ENCODE measurements at regions not wholly inside any gene's neighbourhood (a gene's known extent, or its start where the extent isn't known, plus 50 kb on each side); places are given as distances from the start of the nearest gene placed in this dataset.
"Not testable (repeated sequence)": the region's sequence is repeated elsewhere in the genome, so short reads cannot be mapped to it uniquely, and the experiment has no call there.

GRCh38 chr3:11712646-11713045, 68.9 kb upstream of the VGLL4 start:
- no peak overlapping the region for H3K4me2 ChIP-seq (ENCODE audit: low read depth, low read length)
- no peaks in the 10 kb centered on the region for H4K20me1 ChIP-seq (ENCODE audit: insufficient read depth, low read length)
- peaks cover 88% of the 10 kb centered on the region for H3K79me2 ChIP-seq (ENCODE audit: low read length)
- no peak for TF ChIP-seq EZH2 (optimal IDR thresholded peaks at IDR 0.05; ENCODE audit: low read depth, low read length)
- no peaks in the 10 kb centered on the region for H3K27me3 ChIP-seq (replicated peaks; ENCODE audit: insufficient read depth, low read length)
- H3K27ac ChIP-seq (ENCODE audit: low read length): no peak overlapping the region
- no peaks in the 10 kb centered on the region for H3K4me1 ChIP-seq (ENCODE audit: low read length)
- no peaks in the 10 kb centered on the region for H3K9me2 ChIP-seq (replicated peaks; ENCODE audit: insufficient read depth, low read length)
- H3K9ac ChIP-seq (ENCODE audit: low read length): no peak overlapping the region
- H3K9me3 ChIP-seq (replicated peaks; ENCODE audit: insufficient read depth, low read length): no peaks in the 10 kb centered on the region
- H2AFZ ChIP-seq (ENCODE audit: low read length): no peak overlapping the region
- peaks cover 3% of the 10 kb centered on the region; the same call in 1 of the 2 replicates for H3K36me3 ChIP-seq (replicated peaks; ENCODE audit: insufficient read depth, low read length)
- no peaks in the 10 kb centered on the region for H3F3A ChIP-seq (ENCODE audit: insufficient read depth, low read length)
- no peak overlapping the region for H3K4me3 ChIP-seq (ENCODE audit: low read length)
- DNase-seq: no peak

- H3K9me3 ChIP-seq (replicated peaks; ENCODE audit: insufficient read depth, low read length): no peaks in the 10 kb centered on the region
- H3K4me2 ChIP-seq (ENCODE audit: low read depth, low read length): no peak overlapping the region
- no peaks in the 10 kb centered on the region for H3K4me1 ChIP-seq (ENCODE audit: low read length)
- TF ChIP-seq EZH2 (optimal IDR thresholded peaks at IDR 0.05; ENCODE audit: low read depth, low read length): no peak
- no peak for DNase-seq
- peaks cover 86% of the 10 kb centered on the region for H3K79me2 ChIP-seq (ENCODE audit: low read length)
- H3F3A ChIP-seq (ENCODE audit: insufficient read depth, low read length): no peaks in the 10 kb centered on the region
- H3K9me2 ChIP-seq (replicated peaks; ENCODE audit: insufficient read depth, low read length): no peaks in the 10 kb centered on the region
- H3K4me3 ChIP-seq (ENCODE audit: low read length): no peak overlapping the region
- no peak overlapping the region for H3K9ac ChIP-seq (ENCODE audit: low read length)
- H3K27ac ChIP-seq (ENCODE audit: low read length): no peak overlapping the region
- no peaks in the 10 kb centered on the region for H3K27me3 ChIP-seq (replicated peaks; ENCODE audit: insufficient read depth, low read length)
- no peaks in the 10 kb centered on the region for H4K20me1 ChIP-seq (ENCODE audit: insufficient read depth, low read length)
- peaks cover 3% of the 10 kb centered on the region; the same call in 1 of the 2 replicates for H3K36me3 ChIP-seq (replicated peaks; ENCODE audit: insufficient read depth, low read length)
- H2AFZ ChIP-seq (ENCODE audit: low read length): no peak overlapping the region
Observed at GRCh38 chr3:11711876-11712275, 68.2 kb upstream of the VGLL4 start.

- TF ChIP-seq EZH2phosphoT487 (IDR thresholded peaks at IDR 0.05; ENCODE audit: low read length) (no peak), CTCF (IDR thresholded peaks at IDR 0.05; ENCODE audit: low read length) (no peak), EZH2 (optimal IDR thresholded peaks at IDR 0.05; ENCODE audit: low read depth, low read length) (no peak)
- H3K4me2 ChIP-seq (ENCODE audit: low read depth, low read length): no peak overlapping the region
- no peaks in the 10 kb centered on the region for H4K20me1 ChIP-seq (ENCODE audit: insufficient read depth, low read length)
- no peaks in the 10 kb centered on the region for H3F3A ChIP-seq (ENCODE audit: insufficient read depth, low read length)
- H3K27ac ChIP-seq (ENCODE audit: low read length): no peak overlapping the region
- H3K4me1 ChIP-seq (ENCODE audit: low read length): no peaks in the 10 kb centered on the region
- H3K36me3 ChIP-seq (replicated peaks; ENCODE audit: insufficient read depth, low read length): peaks cover 3% of the 10 kb centered on the region; the same call in 1 of the 2 replicates
- no peak overlapping the region for H3K9ac ChIP-seq (ENCODE audit: low read length)
- H2AFZ ChIP-seq (ENCODE audit: low read length): no peak overlapping the region
- no peaks in the 10 kb centered on the region for H3K27me3 ChIP-seq (replicated peaks; ENCODE audit: insufficient read depth, low read length)
- no peak overlapping the region for H3K4me3 ChIP-seq (ENCODE audit: low read length)
- H3K79me2 ChIP-seq (ENCODE audit: low read length): peaks cover 84% of the 10 kb centered on the region
- no peaks in the 10 kb centered on the region for H3K9me2 ChIP-seq (replicated peaks; ENCODE audit: insufficient read depth, low read length)
- no peak for DNase-seq
- H3K9me3 ChIP-seq (replicated peaks; ENCODE audit: insufficient read depth, low read length): no peaks in the 10 kb centered on the region
Observed at GRCh38 chr3:11709782-11710181, 66.1 kb upstream of the VGLL4 start.

GRCh38 chr3:11707084-11707483, 63.4 kb upstream of the VGLL4 start:
- not testable (repeated sequence) for H2AFZ ChIP-seq (ENCODE audit: low read length); H3K27me3 ChIP-seq (replicated peaks; ENCODE audit: insufficient read depth, low read length); H3K9me2 ChIP-seq (replicated peaks; ENCODE audit: insufficient read depth, low read length); H3K9ac ChIP-seq (ENCODE audit: low read length); H4K20me1 ChIP-seq (ENCODE audit: insufficient read depth, low read length); DNase-seq; H3K9me3 ChIP-seq (replicated peaks; ENCODE audit: insufficient read depth, low read length); H3K4me3 ChIP-seq (ENCODE audit: low read length); H3K27ac ChIP-seq (ENCODE audit: low read length); H3K4me2 ChIP-seq (ENCODE audit: low read depth, low read length); H3K4me1 ChIP-seq (ENCODE audit: low read length); H3K36me3 ChIP-seq (replicated peaks; ENCODE audit: insufficient read depth, low read length); H3F3A ChIP-seq (ENCODE audit: insufficient read depth, low read length)
- H3K79me2 ChIP-seq (ENCODE audit: low read length): peaks cover 78% of the 10 kb centered on the region

GRCh38 chr3:11706604-11707003, 62.9 kb upstream of the VGLL4 start:
- no peaks in the 10 kb centered on the region for H3K27me3 ChIP-seq (replicated peaks; ENCODE audit: insufficient read depth, low read length)
- no peaks in the 10 kb centered on the region for H4K20me1 ChIP-seq (ENCODE audit: insufficient read depth, low read length)
- H3F3A ChIP-seq (ENCODE audit: insufficient read depth, low read length): no peaks in the 10 kb centered on the region
- no peaks in the 10 kb centered on the region for H3K9me3 ChIP-seq (replicated peaks; ENCODE audit: insufficient read depth, low read length)
- H3K9me2 ChIP-seq (replicated peaks; ENCODE audit: insufficient read depth, low read length): no peaks in the 10 kb centered on the region
- DNase-seq: no peak
- H3K4me1 ChIP-seq (ENCODE audit: low read length): no peaks in the 10 kb centered on the region
- H3K36me3 ChIP-seq (replicated peaks; ENCODE audit: insufficient read depth, low read length): peaks cover 3% of the 10 kb centered on the region; the same call in 1 of the 2 replicates
- no peak overlapping the region for H2AFZ ChIP-seq (ENCODE audit: low read length)
- H3K79me2 ChIP-seq (ENCODE audit: low read length): peaks cover 73% of the 10 kb centered on the region
- H3K9ac ChIP-seq (ENCODE audit: low read length): no peak overlapping the region
- no peak overlapping the region for H3K27ac ChIP-seq (ENCODE audit: low read length)
- no peak overlapping the region for H3K4me2 ChIP-seq (ENCODE audit: low read depth, low read length)
- TF ChIP-seq EZH2phosphoT487 (IDR thresholded peaks at IDR 0.05; ENCODE audit: low read length): no peak
- no peak for TF ChIP-seq CTCF (IDR thresholded peaks at IDR 0.05; ENCODE audit: low read length)
- no peak for TF ChIP-seq EZH2 (optimal IDR thresholded peaks at IDR 0.05; ENCODE audit: low read depth, low read length)
- no peak overlapping the region for H3K4me3 ChIP-seq (ENCODE audit: low read length)
